NCI-H2171 (cell line): ENCODE measurements at regions not wholly inside any gene's neighbourhood (a gene's known extent, or its start where the extent isn't known, plus 50 kb on each side); places are given as distances from the start of the nearest gene placed in this dataset.

Experiments used
- DNase-seq: peaks from one replicate; lab custom pipeline; 2025; lab: John Stamatoyannopoulos, UW

DNA sequence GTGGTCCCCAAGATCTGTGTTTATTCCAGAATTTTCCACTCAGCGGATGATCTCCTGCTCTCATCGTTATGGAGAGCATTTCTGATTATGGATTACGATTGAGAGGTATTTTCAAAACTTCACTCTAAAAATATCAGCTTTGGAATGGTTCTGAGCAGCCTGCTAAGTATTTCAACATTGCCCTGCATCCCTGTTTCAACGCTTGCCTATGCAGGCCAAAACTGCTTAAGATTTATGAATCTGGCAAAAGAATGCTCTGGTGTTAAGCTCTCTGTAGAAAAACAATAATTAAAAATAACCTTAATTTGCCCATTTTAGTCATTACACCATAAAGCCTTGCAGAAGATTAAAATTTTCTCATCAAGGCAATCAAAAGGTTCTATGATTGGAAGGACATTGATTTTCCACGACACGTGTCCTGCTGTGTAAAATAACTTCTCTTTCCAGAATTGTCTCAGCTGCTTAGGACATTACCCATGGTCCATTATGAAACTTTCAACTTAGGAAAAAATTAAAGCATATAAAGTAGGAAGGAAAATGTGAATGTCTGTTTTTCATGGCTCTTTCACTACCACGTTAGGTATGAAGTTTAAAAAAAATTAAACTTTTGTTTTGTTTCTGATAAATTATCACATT is 229.9 kb downstream of the ACKR3 start:
- DNase-seq = no peak

GRCh38 chr2:236802862-236803261 is 233.2 kb downstream of the ACKR3 start:
- DNase-seq = no peak

DNA sequence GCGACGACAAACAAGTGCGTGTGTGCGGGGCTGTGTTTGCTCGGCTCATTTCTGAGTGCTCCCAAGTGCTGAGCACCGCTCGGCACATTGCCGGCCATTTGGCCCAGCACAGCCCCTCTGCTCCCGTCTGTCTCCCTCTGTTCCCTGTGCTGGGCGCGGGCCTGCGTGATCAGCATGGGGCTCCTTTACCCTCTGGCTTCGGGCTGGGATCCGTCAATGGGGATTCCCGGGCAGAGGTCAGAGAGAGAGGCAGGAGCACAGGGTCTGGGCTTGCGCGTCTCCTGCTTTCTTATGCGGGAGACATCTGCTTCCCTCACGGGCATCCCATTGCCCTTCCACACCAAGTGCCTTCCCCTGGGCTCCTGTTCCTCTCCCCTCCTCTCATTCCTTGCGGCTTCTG is 234.0 kb downstream of the ACKR3 start:
- no peak for DNase-seq

DNA sequence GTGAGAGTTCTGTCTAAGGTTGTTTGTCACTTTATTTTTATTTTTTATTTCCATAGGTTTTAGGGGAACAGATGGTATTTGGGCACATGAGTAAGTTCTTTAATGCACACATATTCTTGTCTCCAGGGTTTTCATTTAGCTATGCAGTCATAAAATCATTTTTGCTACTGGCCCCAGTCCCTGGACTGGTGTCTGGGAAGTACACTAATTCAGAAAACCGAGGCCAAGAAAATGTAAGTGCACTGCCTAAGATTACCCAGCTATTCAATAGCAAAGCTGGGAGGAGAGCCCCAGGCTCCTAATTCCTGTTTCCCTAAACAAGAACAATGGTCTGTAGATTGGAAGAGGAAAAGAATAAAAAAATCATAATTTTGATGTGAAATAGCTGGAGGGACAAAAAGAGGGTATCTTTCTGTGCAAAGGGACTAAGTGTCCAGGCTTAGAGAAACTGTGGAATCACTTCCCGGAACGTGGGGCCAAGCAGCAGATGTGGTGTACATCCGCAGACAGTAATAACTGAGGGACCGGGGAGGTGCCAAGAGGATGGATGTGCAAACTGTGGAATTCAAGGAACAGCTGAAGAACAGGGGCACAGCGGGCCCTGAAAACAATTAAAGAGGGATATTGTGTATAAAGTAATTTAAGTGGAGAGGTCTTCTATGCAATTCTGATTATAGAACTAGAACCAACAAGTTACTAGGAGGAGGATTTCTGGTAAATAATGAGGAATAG is 236.3 kb downstream of the ACKR3 start:
- DNase-seq = no peak

- DNase-seq = no peak
Observed at GRCh38 chr2:236809716-236810115, 240.1 kb downstream of the ACKR3 start.

DNA sequence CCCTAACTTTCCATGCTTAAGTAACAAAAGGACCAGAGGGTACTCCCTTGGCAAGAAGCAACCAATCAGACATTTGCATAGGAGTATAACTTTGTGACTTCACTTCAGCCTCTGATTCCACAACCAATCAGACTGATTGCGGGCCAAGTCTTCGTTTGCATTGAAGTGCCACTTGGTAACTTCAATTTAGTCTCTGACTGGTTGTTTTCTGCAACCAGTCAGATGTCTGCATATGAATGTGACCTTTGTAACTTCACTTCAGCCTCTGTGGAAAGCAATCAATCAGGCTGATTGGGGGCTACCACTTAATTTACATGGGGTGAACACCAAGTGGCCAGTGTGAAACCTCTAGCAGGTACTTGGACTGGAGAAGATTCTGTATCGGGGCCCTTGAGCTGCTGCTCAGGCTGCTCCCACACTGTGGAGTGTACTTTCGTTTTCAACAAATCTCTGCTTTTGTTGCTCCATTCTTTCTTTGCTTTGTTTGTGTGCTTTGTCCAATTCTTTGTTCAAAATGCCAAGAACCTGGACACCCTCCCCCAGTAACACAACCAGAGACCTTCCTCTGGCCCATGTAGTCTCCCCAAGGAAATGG is 241.5 kb downstream of the ACKR3 start:
- DNase-seq = no peak

GRCh38 chr2:236813766-236814165 is 244.1 kb downstream of the ACKR3 start:
- no peak for DNase-seq

DNA sequence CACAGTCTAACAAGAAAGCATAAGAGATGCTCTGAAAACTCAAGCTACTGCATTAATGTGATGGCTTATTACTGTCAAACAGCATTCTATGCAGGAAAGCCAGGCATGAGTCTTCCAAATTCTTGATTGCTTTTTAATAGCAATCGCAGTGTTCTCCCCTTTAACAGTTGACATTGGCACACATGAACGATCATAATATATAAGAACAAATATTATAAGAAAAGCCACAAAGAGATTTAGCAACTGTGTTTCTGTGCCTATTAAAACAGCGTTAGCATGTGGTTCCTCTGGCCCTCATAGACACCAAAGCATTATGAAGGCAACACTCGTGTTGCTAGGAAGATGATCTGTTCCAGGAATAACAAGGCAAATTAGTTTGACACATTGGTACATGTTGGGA is 245.0 kb downstream of the ACKR3 start:
- no peak for DNase-seq

- no peak for DNase-seq
Observed at GRCh38 chr2:236815746-236816145, 246.1 kb downstream of the ACKR3 start.

DNA sequence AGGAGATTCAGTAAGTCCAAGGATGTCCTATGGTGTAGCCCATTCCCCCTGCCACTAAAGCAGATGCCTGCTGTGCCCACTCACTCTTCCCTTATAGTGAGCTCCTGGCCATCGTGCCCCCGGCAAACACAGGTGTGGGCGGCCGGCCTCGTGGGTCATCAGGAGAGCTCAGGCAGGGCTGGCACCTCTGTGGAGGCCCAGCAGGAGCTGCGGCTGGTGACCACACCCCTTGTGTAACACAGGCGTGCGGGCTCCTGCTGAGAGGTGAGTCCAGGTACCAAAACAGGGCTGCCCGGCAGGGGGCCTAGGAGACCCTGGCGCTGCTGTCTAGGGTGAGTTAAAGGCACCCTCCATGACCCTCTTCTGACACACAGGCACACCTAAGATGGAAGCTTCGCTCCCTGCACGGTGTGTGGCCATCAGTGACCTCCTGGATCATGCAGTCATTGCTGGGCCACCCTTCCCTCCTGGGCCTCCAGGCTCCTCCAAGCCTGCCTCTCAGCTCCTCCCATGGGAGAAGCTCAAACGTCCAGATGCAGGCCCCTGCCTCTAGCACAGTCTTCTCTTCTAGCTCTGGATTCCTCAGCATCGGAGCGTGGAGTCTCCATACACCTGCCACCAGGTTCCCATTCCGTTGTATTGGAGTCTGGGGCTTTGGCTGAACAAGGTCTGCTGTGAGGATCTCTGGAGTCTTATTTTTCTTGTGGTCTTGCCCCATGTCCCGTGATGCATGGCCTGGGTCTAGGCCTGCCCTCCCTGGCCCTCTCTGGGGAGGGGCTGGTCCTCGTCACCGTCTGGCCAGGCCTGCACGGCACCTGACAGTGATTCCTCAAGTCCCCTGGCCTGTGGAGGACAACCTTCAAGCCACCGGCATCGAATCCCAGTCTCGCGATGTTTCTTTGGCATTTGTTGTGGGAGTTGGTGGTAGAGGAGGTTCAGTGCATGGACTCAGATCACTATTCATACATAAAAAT is 246.9 kb downstream of the ACKR3 start:
- no peak for DNase-seq

DNA sequence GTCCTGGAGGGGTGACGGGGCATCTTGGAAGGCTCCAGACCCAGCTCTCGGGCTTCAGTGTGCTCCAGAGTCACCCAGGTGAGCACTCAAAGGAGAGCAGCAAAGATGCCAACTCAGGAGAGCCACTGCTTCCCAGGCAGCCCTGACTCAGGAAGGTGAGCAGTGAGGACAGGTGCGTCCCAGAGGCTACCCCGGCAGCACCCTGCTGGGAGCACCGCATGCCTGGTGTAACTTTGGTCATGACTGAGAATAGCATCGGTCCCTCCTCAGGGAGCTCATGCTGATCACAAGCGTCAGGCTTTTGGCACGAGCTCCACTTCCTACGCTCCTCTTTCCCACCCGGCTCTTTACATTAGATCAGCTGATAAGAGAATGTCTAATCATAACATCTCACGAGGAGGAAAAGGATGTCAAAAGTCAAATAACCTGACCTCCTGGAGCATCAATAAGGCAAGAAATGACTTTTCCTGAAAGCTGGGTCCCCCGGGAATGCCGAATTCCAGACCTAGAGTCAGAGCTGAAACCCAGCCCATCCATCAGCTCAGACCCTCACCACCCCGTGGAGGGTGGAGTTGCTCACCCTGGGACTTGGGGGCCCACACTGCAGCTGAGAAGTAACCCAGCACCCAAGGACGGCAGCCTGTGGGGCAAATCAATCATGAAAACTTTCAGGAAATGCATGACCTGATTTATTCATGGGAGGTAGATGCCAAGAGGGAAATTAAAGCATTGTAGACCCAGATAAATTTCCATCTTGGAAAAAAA is 248.8 kb downstream of the ACKR3 start:
- DNase-seq = no peak

- no peak for DNase-seq
Observed at GRCh38 chr2:236819275-236820002, 249.8 kb downstream of the ACKR3 start.

DNA sequence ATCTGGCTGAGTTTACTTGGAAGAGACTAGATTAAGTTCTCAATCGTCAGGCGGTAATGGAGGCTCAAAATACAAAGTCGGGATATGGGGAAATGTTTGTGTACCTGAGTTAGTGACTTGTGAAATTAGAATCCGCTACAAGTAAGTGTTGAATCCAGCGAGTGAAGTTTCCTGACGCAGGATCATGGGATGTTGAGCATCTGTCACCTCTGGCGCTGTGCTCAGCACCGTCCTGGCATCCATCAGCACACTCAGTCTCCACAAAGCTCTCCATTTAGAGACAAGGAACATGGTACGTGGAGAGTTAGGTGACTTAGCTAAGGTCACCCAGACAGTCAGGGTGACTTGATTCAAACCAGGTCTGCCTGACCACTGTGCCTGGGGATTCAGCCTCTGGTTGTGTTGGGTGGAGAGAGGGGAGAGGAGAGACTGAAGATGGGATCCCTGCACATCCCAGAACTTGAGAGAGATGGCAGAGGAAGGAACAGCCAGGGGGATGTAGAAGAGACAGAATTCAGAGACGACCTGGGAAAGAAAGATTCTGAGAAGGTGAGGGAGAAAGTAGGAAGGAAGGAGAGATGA is 251.2 kb downstream of the ACKR3 start:
- no peak for DNase-seq

DNA sequence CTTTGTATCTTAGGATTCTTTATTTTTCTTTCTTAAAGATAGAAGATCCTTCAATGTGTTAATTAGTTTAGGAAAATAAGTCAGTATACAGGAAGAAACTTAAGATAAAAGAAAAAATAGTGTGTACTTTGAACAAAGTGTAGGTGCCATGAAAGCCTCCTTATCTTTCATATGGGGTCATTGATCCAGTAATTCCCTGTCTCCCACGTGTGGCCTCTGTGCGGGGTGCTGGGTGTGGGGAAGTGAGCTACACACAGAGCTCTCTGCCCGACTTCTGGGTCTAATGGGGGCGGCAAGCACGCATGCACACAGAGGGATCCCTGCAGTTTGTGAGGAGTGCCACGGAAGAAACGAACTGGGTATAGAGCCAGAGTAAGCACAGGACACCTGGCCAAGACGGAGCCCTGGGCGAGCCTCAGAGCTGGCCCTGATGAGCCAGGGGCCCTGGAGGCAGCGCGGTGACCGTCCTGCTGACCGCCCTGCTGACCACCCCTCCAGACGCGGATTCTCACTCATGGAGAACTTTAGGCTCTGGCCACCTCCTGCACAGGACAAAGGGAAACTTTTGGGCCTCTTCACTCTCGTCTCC is 253.5 kb downstream of the ACKR3 start:
- no peak for DNase-seq

DNA sequence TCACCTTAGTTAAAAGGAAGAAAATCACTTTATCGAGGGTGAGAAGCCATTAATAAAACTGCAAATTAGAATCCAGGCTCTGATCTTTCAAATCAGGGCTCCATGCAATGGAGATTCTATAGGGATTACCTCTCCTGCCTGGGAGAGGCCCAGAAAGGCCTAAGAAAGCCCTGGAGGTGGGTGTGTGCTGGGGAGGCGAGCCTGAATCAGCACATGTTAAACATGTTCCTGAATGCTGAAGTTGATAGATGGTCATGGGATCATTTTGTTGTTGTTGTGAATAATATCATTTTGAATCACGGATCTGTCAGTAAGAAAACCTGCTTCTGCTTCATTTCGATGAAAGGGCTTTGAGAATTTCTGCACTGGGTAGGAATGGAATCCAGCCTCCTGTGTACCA is 254.3 kb downstream of the ACKR3 start:
- DNase-seq = no peak

DNA sequence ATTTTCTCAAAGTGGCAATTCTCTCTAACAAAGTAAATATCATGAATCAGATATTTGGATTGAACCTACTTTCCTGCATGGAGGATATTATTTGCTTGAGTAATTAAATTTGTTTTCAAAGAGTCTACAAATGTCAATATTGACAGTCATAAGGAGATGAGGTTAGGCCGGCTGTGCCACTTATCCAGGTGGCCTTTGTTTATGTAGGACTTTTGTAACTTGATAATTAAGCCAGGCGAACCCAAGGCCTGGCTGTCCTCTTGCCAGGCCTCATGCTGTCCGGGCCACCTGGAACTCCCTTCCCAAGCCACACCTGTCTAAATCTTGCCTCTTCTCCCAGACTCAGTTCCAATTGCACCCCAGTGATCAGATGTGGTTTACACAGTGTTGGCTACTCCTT is 255.2 kb downstream of the ACKR3 start:
- DNase-seq = peak; percentile 25

- no peak for DNase-seq
Observed at GRCh38 chr2:236825989-236826510, 256.4 kb downstream of the ACKR3 start.

GRCh38 chr2:236826606-236827156 is 257.1 kb downstream of the ACKR3 start:
- no peak for DNase-seq

GRCh38 chr2:236827997-236828396 is 257.7 kb upstream of the COPS8 start:
- no peak for DNase-seq

DNA sequence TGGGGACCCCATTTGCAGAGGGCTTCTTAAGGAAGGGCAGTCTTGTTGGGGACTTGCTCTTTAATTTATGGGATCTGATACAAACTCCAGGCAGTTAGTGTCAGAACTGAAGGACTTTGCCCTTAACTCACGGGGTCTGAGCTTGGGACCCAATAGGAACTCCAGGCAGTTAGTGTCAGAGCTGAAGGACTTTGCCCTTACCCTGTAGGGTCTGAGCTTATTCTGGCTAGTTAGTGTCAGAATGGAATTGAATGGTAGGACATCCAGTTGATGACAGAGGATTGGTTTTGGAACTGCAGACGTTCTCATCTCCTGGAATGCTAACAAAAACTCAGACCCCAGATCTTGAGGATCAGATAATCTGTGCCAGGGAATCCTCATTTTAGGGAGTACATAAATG is 256.9 kb upstream of the COPS8 start:
- no peak for DNase-seq
